H1 (cell line): ENCODE measurements at regions not wholly inside any gene's neighbourhood (a gene's known extent, or its start where the extent isn't known, plus 50 kb on each side); places are given as distances from the start of the nearest gene placed in this dataset.

Experiments used
- CEBPB ChIP-seq: IDR thresholded peaks from 2 replicates; pipeline ENCODE4 v1.6.1; 2012; ENCODE audit warnings: low read depth, low read length
- KDM4A ChIP-seq: IDR thresholded peaks from one replicate; pipeline ENCODE4 v1.7.1; 2012; ENCODE audit warnings: low read depth, mild to moderate bottlenecking, moderate library complexity, low read length, inconsistent platforms; ENCODE audit not compliant: severe bottlenecking
- NANOG ChIP-seq: IDR thresholded peaks from 2 replicates; pipeline ENCODE4 v1.6.1; 2011; ENCODE audit warnings: low read length, low read depth, mild to moderate bottlenecking, inconsistent platforms; ENCODE audit not compliant: insufficient read depth, poor library complexity, severe bottlenecking
- POU5F1 ChIP-seq: IDR thresholded peaks from 2 replicates; pipeline ENCODE4 v1.6.1; 2011; ENCODE audit warnings: low read depth, mild to moderate bottlenecking, low read length, moderate library complexity
- RNF2 ChIP-seq: fragments of 200-900, 300-1000 bp; sonication (generic); IDR thresholded peaks from 2 replicates; pipeline ENCODE4 v1.7.1; 2016; ENCODE audit warnings: borderline replicate concordance, low read depth, mild to moderate bottlenecking, antibody characterized with exemption, low read length; ENCODE audit not compliant: poor library complexity, severe bottlenecking; ENCODE audit errors: missing control alignments
- TCF12 ChIP-seq: IDR thresholded peaks from 2 replicates; pipeline ENCODE4 v1.6.1; 2011; ENCODE audit warnings: low read depth, mild to moderate bottlenecking, low read length
- TF ChIP-seq, protein P1 (sequence below): fragments of 300-600 bp; sonication (generic); IDR thresholded peaks from 2 replicates; pipeline ENCODE4 v1.7.1; 2012; ENCODE audit warnings: low read length, moderate library complexity, mild to moderate bottlenecking, inconsistent platforms; ENCODE audit not compliant: insufficient replicate concordance
- TF ChIP-seq, protein P2 (sequence below), 3 experiments: IDR thresholded peaks; 1 replicate in 2 of 3; 2 replicates in 1 of 3; pipeline versions ENCODE4 v1.5.1 to v1.6.1; 2011; ENCODE audit warnings: low read length in 3 of 3, mild to moderate bottlenecking in 3 of 3, inconsistent platforms in 2 of 3, low read depth in 1 of 3, moderate library complexity in 1 of 3; ENCODE audit not compliant: insufficient read depth in 1 of 3; ENCODE audit errors: control extremely low read depth in 1 of 3

DNA sequence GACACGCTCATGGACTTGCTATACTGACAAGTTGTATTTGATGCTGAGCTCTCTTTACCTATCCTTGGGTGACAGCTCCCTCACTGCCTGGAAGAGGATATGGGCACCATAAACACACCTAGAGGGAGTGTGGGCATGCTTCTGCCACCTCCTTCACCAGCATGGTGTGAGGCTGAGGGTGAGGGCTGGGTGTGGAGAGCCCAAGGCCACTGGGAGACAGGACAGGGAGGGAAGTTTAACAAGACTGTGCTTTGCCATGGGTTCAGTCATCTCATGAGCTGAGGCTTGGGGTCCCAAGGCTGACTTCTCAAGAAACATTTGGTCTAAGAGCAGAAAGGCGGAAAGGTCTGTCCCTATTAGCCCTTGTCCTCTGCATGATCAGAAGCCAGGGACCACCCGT lies 93.6 kb upstream of the ANKRD55 start (continued):
- TF ChIP-seq, protein P1, sequence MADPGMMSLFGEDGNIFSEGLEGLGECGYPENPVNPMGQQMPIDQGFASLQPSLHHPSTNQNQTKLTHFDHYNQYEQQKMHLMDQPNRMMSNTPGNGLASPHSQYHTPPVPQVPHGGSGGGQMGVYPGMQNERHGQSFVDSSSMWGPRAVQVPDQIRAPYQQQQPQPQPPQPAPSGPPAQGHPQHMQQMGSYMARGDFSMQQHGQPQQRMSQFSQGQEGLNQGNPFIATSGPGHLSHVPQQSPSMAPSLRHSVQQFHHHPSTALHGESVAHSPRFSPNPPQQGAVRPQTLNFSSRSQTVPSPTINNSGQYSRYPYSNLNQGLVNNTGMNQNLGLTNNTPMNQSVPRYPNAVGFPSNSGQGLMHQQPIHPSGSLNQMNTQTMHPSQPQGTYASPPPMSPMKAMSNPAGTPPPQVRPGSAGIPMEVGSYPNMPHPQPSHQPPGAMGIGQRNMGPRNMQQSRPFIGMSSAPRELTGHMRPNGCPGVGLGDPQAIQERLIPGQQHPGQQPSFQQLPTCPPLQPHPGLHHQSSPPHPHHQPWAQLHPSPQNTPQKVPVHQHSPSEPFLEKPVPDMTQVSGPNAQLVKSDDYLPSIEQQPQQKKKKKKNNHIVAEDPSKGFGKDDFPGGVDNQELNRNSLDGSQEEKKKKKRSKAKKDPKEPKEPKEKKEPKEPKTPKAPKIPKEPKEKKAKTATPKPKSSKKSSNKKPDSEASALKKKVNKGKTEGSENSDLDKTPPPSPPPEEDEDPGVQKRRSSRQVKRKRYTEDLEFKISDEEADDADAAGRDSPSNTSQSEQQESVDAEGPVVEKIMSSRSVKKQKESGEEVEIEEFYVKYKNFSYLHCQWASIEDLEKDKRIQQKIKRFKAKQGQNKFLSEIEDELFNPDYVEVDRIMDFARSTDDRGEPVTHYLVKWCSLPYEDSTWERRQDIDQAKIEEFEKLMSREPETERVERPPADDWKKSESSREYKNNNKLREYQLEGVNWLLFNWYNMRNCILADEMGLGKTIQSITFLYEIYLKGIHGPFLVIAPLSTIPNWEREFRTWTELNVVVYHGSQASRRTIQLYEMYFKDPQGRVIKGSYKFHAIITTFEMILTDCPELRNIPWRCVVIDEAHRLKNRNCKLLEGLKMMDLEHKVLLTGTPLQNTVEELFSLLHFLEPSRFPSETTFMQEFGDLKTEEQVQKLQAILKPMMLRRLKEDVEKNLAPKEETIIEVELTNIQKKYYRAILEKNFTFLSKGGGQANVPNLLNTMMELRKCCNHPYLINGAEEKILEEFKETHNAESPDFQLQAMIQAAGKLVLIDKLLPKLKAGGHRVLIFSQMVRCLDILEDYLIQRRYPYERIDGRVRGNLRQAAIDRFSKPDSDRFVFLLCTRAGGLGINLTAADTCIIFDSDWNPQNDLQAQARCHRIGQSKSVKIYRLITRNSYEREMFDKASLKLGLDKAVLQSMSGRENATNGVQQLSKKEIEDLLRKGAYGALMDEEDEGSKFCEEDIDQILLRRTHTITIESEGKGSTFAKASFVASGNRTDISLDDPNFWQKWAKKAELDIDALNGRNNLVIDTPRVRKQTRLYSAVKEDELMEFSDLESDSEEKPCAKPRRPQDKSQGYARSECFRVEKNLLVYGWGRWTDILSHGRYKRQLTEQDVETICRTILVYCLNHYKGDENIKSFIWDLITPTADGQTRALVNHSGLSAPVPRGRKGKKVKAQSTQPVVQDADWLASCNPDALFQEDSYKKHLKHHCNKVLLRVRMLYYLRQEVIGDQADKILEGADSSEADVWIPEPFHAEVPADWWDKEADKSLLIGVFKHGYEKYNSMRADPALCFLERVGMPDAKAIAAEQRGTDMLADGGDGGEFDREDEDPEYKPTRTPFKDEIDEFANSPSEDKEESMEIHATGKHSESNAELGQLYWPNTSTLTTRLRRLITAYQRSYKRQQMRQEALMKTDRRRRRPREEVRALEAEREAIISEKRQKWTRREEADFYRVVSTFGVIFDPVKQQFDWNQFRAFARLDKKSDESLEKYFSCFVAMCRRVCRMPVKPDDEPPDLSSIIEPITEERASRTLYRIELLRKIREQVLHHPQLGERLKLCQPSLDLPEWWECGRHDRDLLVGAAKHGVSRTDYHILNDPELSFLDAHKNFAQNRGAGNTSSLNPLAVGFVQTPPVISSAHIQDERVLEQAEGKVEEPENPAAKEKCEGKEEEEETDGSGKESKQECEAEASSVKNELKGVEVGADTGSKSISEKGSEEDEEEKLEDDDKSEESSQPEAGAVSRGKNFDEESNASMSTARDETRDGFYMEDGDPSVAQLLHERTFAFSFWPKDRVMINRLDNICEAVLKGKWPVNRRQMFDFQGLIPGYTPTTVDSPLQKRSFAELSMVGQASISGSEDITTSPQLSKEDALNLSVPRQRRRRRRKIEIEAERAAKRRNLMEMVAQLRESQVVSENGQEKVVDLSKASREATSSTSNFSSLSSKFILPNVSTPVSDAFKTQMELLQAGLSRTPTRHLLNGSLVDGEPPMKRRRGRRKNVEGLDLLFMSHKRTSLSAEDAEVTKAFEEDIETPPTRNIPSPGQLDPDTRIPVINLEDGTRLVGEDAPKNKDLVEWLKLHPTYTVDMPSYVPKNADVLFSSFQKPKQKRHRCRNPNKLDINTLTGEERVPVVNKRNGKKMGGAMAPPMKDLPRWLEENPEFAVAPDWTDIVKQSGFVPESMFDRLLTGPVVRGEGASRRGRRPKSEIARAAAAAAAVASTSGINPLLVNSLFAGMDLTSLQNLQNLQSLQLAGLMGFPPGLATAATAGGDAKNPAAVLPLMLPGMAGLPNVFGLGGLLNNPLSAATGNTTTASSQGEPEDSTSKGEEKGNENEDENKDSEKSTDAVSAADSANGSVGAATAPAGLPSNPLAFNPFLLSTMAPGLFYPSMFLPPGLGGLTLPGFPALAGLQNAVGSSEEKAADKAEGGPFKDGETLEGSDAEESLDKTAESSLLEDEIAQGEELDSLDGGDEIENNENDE, result no peak
- TF ChIP-seq CEBPB, result no peak
- TF ChIP-seq POU5F1, result no peak
- TF ChIP-seq RNF2, result no peak
- TF ChIP-seq, protein P2, sequence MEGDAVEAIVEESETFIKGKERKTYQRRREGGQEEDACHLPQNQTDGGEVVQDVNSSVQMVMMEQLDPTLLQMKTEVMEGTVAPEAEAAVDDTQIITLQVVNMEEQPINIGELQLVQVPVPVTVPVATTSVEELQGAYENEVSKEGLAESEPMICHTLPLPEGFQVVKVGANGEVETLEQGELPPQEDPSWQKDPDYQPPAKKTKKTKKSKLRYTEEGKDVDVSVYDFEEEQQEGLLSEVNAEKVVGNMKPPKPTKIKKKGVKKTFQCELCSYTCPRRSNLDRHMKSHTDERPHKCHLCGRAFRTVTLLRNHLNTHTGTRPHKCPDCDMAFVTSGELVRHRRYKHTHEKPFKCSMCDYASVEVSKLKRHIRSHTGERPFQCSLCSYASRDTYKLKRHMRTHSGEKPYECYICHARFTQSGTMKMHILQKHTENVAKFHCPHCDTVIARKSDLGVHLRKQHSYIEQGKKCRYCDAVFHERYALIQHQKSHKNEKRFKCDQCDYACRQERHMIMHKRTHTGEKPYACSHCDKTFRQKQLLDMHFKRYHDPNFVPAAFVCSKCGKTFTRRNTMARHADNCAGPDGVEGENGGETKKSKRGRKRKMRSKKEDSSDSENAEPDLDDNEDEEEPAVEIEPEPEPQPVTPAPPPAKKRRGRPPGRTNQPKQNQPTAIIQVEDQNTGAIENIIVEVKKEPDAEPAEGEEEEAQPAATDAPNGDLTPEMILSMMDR (IDR thresholded peaks at IDR 0.05; ENCODE audit: control extremely low read depth in 1 of 3, insufficient read depth in 1 of 3, low read depth in 1 of 3, low read length in 3 of 3), result no peak
- no peak for TF ChIP-seq KDM4A
- TF ChIP-seq NANOG, result no peak
- no peak for TF ChIP-seq TCF12
- TF ChIP-seq, all 59 proteins: peak for 0
